DOHH2 (cell line): ENCODE measurements at regions not wholly inside any gene's neighbourhood (a gene's known extent, or its start where the extent isn't known, plus 50 kb on each side); places are given as distances from the start of the nearest gene placed in this dataset.

Source experiments
- CTCF ChIP-seq: fragments of 200-600 bp; sonication (generic); IDR thresholded peaks from one replicate; pipeline ENCODE4 v1.5.1; 2014; ENCODE audit warnings: antibody characterized with exemption, mild to moderate bottlenecking, low read depth, low read length; ENCODE audit not compliant: poor library complexity, severe bottlenecking
- EZH2phosphoT487 ChIP-seq: fragments of 200-600 bp; sonication (generic); IDR thresholded peaks from 2 replicates; pipeline ENCODE4 v1.6.1; 2017; ENCODE audit warnings: borderline replicate concordance, mild to moderate bottlenecking, antibody characterized with exemption, low read length, moderate library complexity, mixed read lengths

- TF ChIP-seq CTCF (no peak), EZH2phosphoT487 (no peak)
These were observed 480.8 kb downstream of the RPS24 start for GRCh38 chr10:78514459-78514858.
